ENCODE measurements at regions not wholly inside any gene's neighbourhood (a gene's known extent, or its start where the extent isn't known, plus 50 kb on each side); places are given as distances from the start of the nearest gene placed in this dataset.
"Not testable (repeated sequence)": the region's sequence is repeated elsewhere in the genome, so short reads cannot be mapped to it uniquely, and the experiment has no call there.

GRCh38 chr4:77220828-77221613 is 64.0 kb downstream of the CCNG2 start:
- no peak for DNase-seq

GRCh38 chr4:77225022-77225421 is 68.0 kb downstream of the CCNG2 start:
- DNase-seq, result no peak

GRCh38 chr4:77226939-77227705 is 70.1 kb downstream of the CCNG2 start:
- peak; percentile 24 to 70 for DNase-seq

GRCh38 chr4:77229433-77229832 is 72.4 kb downstream of the CCNG2 start:
- DNase-seq, result no peak

- no peak for DNase-seq
Observed at GRCh38 chr4:77232653-77233052, 75.6 kb downstream of the CCNG2 start.

GRCh38 chr4:77235289-77235854 is 78.4 kb downstream of the CCNG2 start:
- DNase-seq, result no peak

- no peak for DNase-seq
Observed at GRCh38 chr4:77236806-77237205, 79.8 kb downstream of the CCNG2 start.

GRCh38 chr4:77240469-77241066 is 83.6 kb downstream of the CCNG2 start:
- DNase-seq, result peak; percentile 20 to 42

GRCh38 chr4:77248805-77249204 is 91.8 kb downstream of the CCNG2 start:
- DNase-seq, result no peak

GRCh38 chr4:77251751-77252150 is 94.7 kb downstream of the CCNG2 start:
- DNase-seq, result no peak

- no peak for DNase-seq
Observed at GRCh38 chr4:77263247-77263646, 106.2 kb downstream of the CCNG2 start.

GRCh38 chr4:77263976-77264375 is 107.0 kb downstream of the CCNG2 start:
- not testable (repeated sequence) for DNase-seq

GRCh38 chr4:77264826-77265225 is 107.8 kb downstream of the CCNG2 start:
- DNase-seq, result no peak

- DNase-seq, result no peak
Observed at GRCh38 chr4:77268108-77268507, 111.1 kb downstream of the CCNG2 start.

- DNase-seq, result no peak
Observed at GRCh38 chr4:77269505-77269904, 112.5 kb downstream of the CCNG2 start.

- DNase-seq, result no peak
Observed at GRCh38 chr4:77273412-77273811, 116.4 kb downstream of the CCNG2 start.

GRCh38 chr4:77279114-77279513 is 122.1 kb downstream of the CCNG2 start:
- DNase-seq, result not testable (repeated sequence)

GRCh38 chr4:77282305-77282704 is 125.3 kb downstream of the CCNG2 start:
- no peak for DNase-seq

GRCh38 chr4:77284036-77284435 is 127.0 kb downstream of the CCNG2 start:
- DNase-seq, result no peak

- no peak for DNase-seq
Observed at GRCh38 chr4:77286906-77287305, 129.9 kb downstream of the CCNG2 start.

GRCh38 chr4:77293426-77293825 is 136.4 kb downstream of the CCNG2 start:
- DNase-seq, result no peak

- DNase-seq, result not testable (repeated sequence)
Observed at GRCh38 chr4:77300996-77301395, 144.0 kb downstream of the CCNG2 start.

GRCh38 chr4:77305766-77306165 is 148.8 kb downstream of the CCNG2 start:
- DNase-seq, result no peak

GRCh38 chr4:77306496-77306895 is 149.5 kb downstream of the CCNG2 start:
- DNase-seq, result no peak

Measured in NCI-H2081 (cell line).